ENCODE measurements at regions not wholly inside any gene's neighbourhood (a gene's known extent, or its start where the extent isn't known, plus 50 kb on each side); places are given as distances from the start of the nearest gene placed in this dataset.
"Not testable (repeated sequence)": the region's sequence is repeated elsewhere in the genome, so short reads cannot be mapped to it uniquely, and the experiment has no call there.

- TF ChIP-seq YY1 (IDR thresholded peaks at IDR 0.05; ENCODE audit: insufficient read depth, insufficient read length) (no peak), ZNF274 (IDR thresholded peaks at IDR 0.05; ENCODE audit: low read depth, low read length) (no peak), SUZ12 (IDR thresholded peaks at IDR 0.05; ENCODE audit: extremely low read depth, insufficient read depth, insufficient read length) (no peak)
- Histone ChIP-seq H3K9me3 (ENCODE audit: insufficient read depth, low read length) (no peaks in the 10 kb centered on the region), H3K4me3 (ENCODE audit: insufficient read length, low read depth) (no peak overlapping the region), H3K36me3 (ENCODE audit: insufficient read depth, insufficient read length, low read length) (no peaks in the 10 kb centered on the region), H3K27me3 (ENCODE audit: insufficient read depth, insufficient read length) (no peaks in the 10 kb centered on the region), H3K9ac (ENCODE audit: insufficient read length, low read depth) (no peak overlapping the region), H3K4me1 (ENCODE audit: insufficient read depth, insufficient read length) (no peaks in the 10 kb centered on the region)
- no peak for DNase-seq (ENCODE audit: low read depth, low spot score)
Measured at GRCh38 chr9:24712206-24712605, 166.5 kb upstream of the IZUMO3 start.

- H3K4me3 ChIP-seq (ENCODE audit: insufficient read length, low read depth): no peak overlapping the region
- DNase-seq (ENCODE audit: low read depth, low spot score): no peak
- H3K4me1 ChIP-seq (ENCODE audit: insufficient read depth, insufficient read length): no peaks in the 10 kb centered on the region
- TF ChIP-seq YY1 (IDR thresholded peaks at IDR 0.05; ENCODE audit: insufficient read depth, insufficient read length): no peak
- TF ChIP-seq ZNF274 (IDR thresholded peaks at IDR 0.05; ENCODE audit: low read depth, low read length): no peak
- TF ChIP-seq SUZ12 (IDR thresholded peaks at IDR 0.05; ENCODE audit: extremely low read depth, insufficient read depth, insufficient read length): no peak
- H3K36me3 ChIP-seq (ENCODE audit: insufficient read depth, insufficient read length, low read length): no peaks in the 10 kb centered on the region
- H3K27me3 ChIP-seq (ENCODE audit: insufficient read depth, insufficient read length): no peaks in the 10 kb centered on the region
- H3K9me3 ChIP-seq (ENCODE audit: insufficient read depth, low read length): no peaks in the 10 kb centered on the region
- no peak overlapping the region for H3K9ac ChIP-seq (ENCODE audit: insufficient read length, low read depth)
Measured at GRCh38 chr9:24708814-24709213, 163.1 kb upstream of the IZUMO3 start.

GRCh38 chr9:24698881-24699518 lies 153.3 kb upstream of the IZUMO3 start:
- H3K36me3 ChIP-seq (ENCODE audit: insufficient read depth, insufficient read length, low read length): no peaks in the 10 kb centered on the region
- no peaks in the 10 kb centered on the region for H3K4me1 ChIP-seq (ENCODE audit: insufficient read depth, insufficient read length)
- H3K4me3 ChIP-seq (ENCODE audit: insufficient read length, low read depth): no peak overlapping the region
- no peak for DNase-seq (ENCODE audit: low read depth, low spot score)
- H3K27me3 ChIP-seq (ENCODE audit: insufficient read depth, insufficient read length): no peaks in the 10 kb centered on the region
- H3K9ac ChIP-seq (ENCODE audit: insufficient read length, low read depth): no peak overlapping the region
- no peaks in the 10 kb centered on the region for H3K9me3 ChIP-seq (ENCODE audit: insufficient read depth, low read length)
- TF ChIP-seq SUZ12 (IDR thresholded peaks at IDR 0.05; ENCODE audit: extremely low read depth, insufficient read depth, insufficient read length) (no peak), ZNF274 (IDR thresholded peaks at IDR 0.05; ENCODE audit: low read depth, low read length) (no peak), YY1 (IDR thresholded peaks at IDR 0.05; ENCODE audit: insufficient read depth, insufficient read length) (no peak)

- TF ChIP-seq SUZ12 (IDR thresholded peaks at IDR 0.05; ENCODE audit: extremely low read depth, insufficient read depth, insufficient read length): no peak
- TF ChIP-seq YY1 (IDR thresholded peaks at IDR 0.05; ENCODE audit: insufficient read depth, insufficient read length): no peak
- no peak for TF ChIP-seq ZNF274 (IDR thresholded peaks at IDR 0.05; ENCODE audit: low read depth, low read length)
- Histone ChIP-seq H3K4me1 (ENCODE audit: insufficient read depth, insufficient read length) (no peaks in the 10 kb centered on the region), H3K27me3 (ENCODE audit: insufficient read depth, insufficient read length) (no peaks in the 10 kb centered on the region), H3K9me3 (ENCODE audit: insufficient read depth, low read length) (no peaks in the 10 kb centered on the region; the same call in 1 of the 2 replicates), H3K9ac (ENCODE audit: insufficient read length, low read depth) (no peak overlapping the region), H3K4me3 (ENCODE audit: insufficient read length, low read depth) (no peak overlapping the region), H3K36me3 (ENCODE audit: insufficient read depth, insufficient read length, low read length) (no peaks in the 10 kb centered on the region)
- DNase-seq (ENCODE audit: low read depth, low spot score): no peak
Measured at GRCh38 chr9:24672336-24672735, 126.6 kb upstream of the IZUMO3 start.

- Histone ChIP-seq H3K4me1 (ENCODE audit: insufficient read depth, insufficient read length) (no peaks in the 10 kb centered on the region), H3K9ac (ENCODE audit: insufficient read length, low read depth) (no peak overlapping the region), H3K36me3 (ENCODE audit: insufficient read depth, insufficient read length, low read length) (no peaks in the 10 kb centered on the region), H3K9me3 (ENCODE audit: insufficient read depth, low read length) (peaks cover 10% of the 10 kb centered on the region; the same call in 1 of the 2 replicates), H3K4me3 (ENCODE audit: insufficient read length, low read depth) (no peak overlapping the region), H3K27me3 (ENCODE audit: insufficient read depth, insufficient read length) (no peaks in the 10 kb centered on the region)
- DNase-seq (ENCODE audit: low read depth, low spot score): no peak
- TF ChIP-seq SUZ12 (IDR thresholded peaks at IDR 0.05; ENCODE audit: extremely low read depth, insufficient read depth, insufficient read length): no peak
- TF ChIP-seq YY1 (IDR thresholded peaks at IDR 0.05; ENCODE audit: insufficient read depth, insufficient read length): no peak
- no peak for TF ChIP-seq ZNF274 (IDR thresholded peaks at IDR 0.05; ENCODE audit: low read depth, low read length)
Measured at GRCh38 chr9:24657387-24657786, 111.7 kb upstream of the IZUMO3 start.

- no peak for TF ChIP-seq YY1 (IDR thresholded peaks at IDR 0.05; ENCODE audit: insufficient read depth, insufficient read length)
- no peak for TF ChIP-seq ZNF274 (IDR thresholded peaks at IDR 0.05; ENCODE audit: low read depth, low read length)
- no peak for TF ChIP-seq SUZ12 (IDR thresholded peaks at IDR 0.05; ENCODE audit: extremely low read depth, insufficient read depth, insufficient read length)
- Histone ChIP-seq H3K9me3 (ENCODE audit: insufficient read depth, low read length) (peaks cover 20% of the 10 kb centered on the region), H3K4me3 (ENCODE audit: insufficient read length, low read depth) (no peak overlapping the region), H3K4me1 (ENCODE audit: insufficient read depth, insufficient read length) (no peaks in the 10 kb centered on the region), H3K9ac (ENCODE audit: insufficient read length, low read depth) (no peak overlapping the region), H3K36me3 (ENCODE audit: insufficient read depth, insufficient read length, low read length) (no peaks in the 10 kb centered on the region), H3K27me3 (ENCODE audit: insufficient read depth, insufficient read length) (no peaks in the 10 kb centered on the region)
- no peak for DNase-seq (ENCODE audit: low read depth, low spot score)
Measured at GRCh38 chr9:24652181-24652580, 106.5 kb upstream of the IZUMO3 start.

GRCh38 chr9:24628809-24629208 lies 83.1 kb upstream of the IZUMO3 start:
- not testable (repeated sequence) for H3K4me1 ChIP-seq (ENCODE audit: insufficient read depth, insufficient read length); H3K9me3 ChIP-seq (ENCODE audit: insufficient read depth, low read length); H3K4me3 ChIP-seq (ENCODE audit: insufficient read length, low read depth); H3K36me3 ChIP-seq (ENCODE audit: insufficient read depth, insufficient read length, low read length); H3K9ac ChIP-seq (ENCODE audit: insufficient read length, low read depth); DNase-seq (ENCODE audit: low read depth, low spot score); H3K27me3 ChIP-seq (ENCODE audit: insufficient read depth, insufficient read length)
